ENCODE measurements at regions not wholly inside any gene's neighbourhood (a gene's known extent, or its start where the extent isn't known, plus 50 kb on each side); places are given as distances from the start of the nearest gene placed in this dataset.

- TF ChIP-seq POLR2A (IDR thresholded peaks at IDR 0.05; ENCODE audit: extremely low read depth, insufficient read length) (no peak), MAX (IDR thresholded peaks at IDR 0.05; ENCODE audit: low read depth, low read length) (no peak), MYC (IDR thresholded peaks at IDR 0.05; ENCODE audit: low read depth, low read length) (no peak), CTCF (IDR thresholded peaks at IDR 0.05; ENCODE audit: low read depth, low read length) (no peak)
- no peak for DNase-seq (ENCODE audit: low read depth)
- no peak overlapping the region for H3K4me3 ChIP-seq (ENCODE audit: low read depth, low read length)
Measured at GRCh38 chr3:8220291-8220690, 281.3 kb upstream of the LMCD1 start.

GRCh38 chr3:8223766-8224165 lies 277.9 kb upstream of the LMCD1 start:
- DNase-seq (ENCODE audit: low read depth), result no peak
- H3K4me3 ChIP-seq (ENCODE audit: low read depth, low read length), result no peak overlapping the region
- TF ChIP-seq CTCF (IDR thresholded peaks at IDR 0.05; ENCODE audit: low read depth, low read length), result no peak
- TF ChIP-seq MYC (IDR thresholded peaks at IDR 0.05; ENCODE audit: low read depth, low read length), result no peak
- no peak for TF ChIP-seq POLR2A (IDR thresholded peaks at IDR 0.05; ENCODE audit: extremely low read depth, insufficient read length)
- TF ChIP-seq MAX (IDR thresholded peaks at IDR 0.05; ENCODE audit: low read depth, low read length), result no peak

- no peak for TF ChIP-seq MAX (IDR thresholded peaks at IDR 0.05; ENCODE audit: low read depth, low read length)
- TF ChIP-seq MYC (IDR thresholded peaks at IDR 0.05; ENCODE audit: low read depth, low read length), result no peak
- TF ChIP-seq CTCF (IDR thresholded peaks at IDR 0.05; ENCODE audit: low read depth, low read length), result no peak
- TF ChIP-seq POLR2A (IDR thresholded peaks at IDR 0.05; ENCODE audit: extremely low read depth, insufficient read length), result no peak
- DNase-seq (ENCODE audit: low read depth), result no peak
Measured at GRCh38 chr3:8224941-8225340, 276.7 kb upstream of the LMCD1 start.

GRCh38 chr3:8233938-8234337 lies 267.7 kb upstream of the LMCD1 start:
- TF ChIP-seq MYC (IDR thresholded peaks at IDR 0.05; ENCODE audit: low read depth, low read length), result no peak
- no peak for TF ChIP-seq CTCF (IDR thresholded peaks at IDR 0.05; ENCODE audit: low read depth, low read length)
- no peak for TF ChIP-seq MAX (IDR thresholded peaks at IDR 0.05; ENCODE audit: low read depth, low read length)
- TF ChIP-seq POLR2A (IDR thresholded peaks at IDR 0.05; ENCODE audit: extremely low read depth, insufficient read length), result no peak
- H3K4me3 ChIP-seq (ENCODE audit: low read depth, low read length), result no peak overlapping the region
- DNase-seq (ENCODE audit: low read depth), result no peak

More at GRCh38 chr3:8224941-8225340, 276.7 kb upstream of the LMCD1 start:
- no peak overlapping the region for H3K4me3 ChIP-seq (ENCODE audit: low read depth, low read length)

GRCh38 chr3:8236264-8236663 lies 265.4 kb upstream of the LMCD1 start:
- DNase-seq (ENCODE audit: low read depth), result no peak
- TF ChIP-seq MYC (IDR thresholded peaks at IDR 0.05; ENCODE audit: low read depth, low read length), result no peak
- H3K4me3 ChIP-seq (ENCODE audit: low read depth, low read length), result no peak overlapping the region

- H3K4me3 ChIP-seq (ENCODE audit: low read depth, low read length), result no peak overlapping the region
- no peak for DNase-seq (ENCODE audit: low read depth)
- TF ChIP-seq CTCF (IDR thresholded peaks at IDR 0.05; ENCODE audit: low read depth, low read length) (no peak), POLR2A (IDR thresholded peaks at IDR 0.05; ENCODE audit: extremely low read depth, insufficient read length) (no peak), MYC (IDR thresholded peaks at IDR 0.05; ENCODE audit: low read depth, low read length) (no peak), MAX (IDR thresholded peaks at IDR 0.05; ENCODE audit: low read depth, low read length) (no peak)
Measured at GRCh38 chr3:8237893-8238292, 263.7 kb upstream of the LMCD1 start.

All from NB4 (cell line).